Rectal smooth muscle tissue (tissue), 1 donor: ENCODE measurements at regions not wholly inside any gene's neighbourhood (a gene's known extent, or its start where the extent isn't known, plus 50 kb on each side); places are given as distances from the start of the nearest gene placed in this dataset.
"Not testable (repeated sequence)": the region's sequence is repeated elsewhere in the genome, so short reads cannot be mapped to it uniquely, and the experiment has no call there.

Experiments
- H3K27ac ChIP-seq: one replicate; pipeline ENCODE4 v1.7.0; 2013; ENCODE audit warnings: low read depth, low read length, inconsistent platforms
- H3K27me3 ChIP-seq: one replicate; pipeline ENCODE4 v1.7.0; 2013; ENCODE audit warnings: low read length; ENCODE audit not compliant: control insufficient read depth, insufficient read depth
- H3K36me3 ChIP-seq: one replicate; pipeline ENCODE4 v1.7.0; 2013; ENCODE audit warnings: low read length; ENCODE audit not compliant: control insufficient read depth, insufficient read depth
- H3K4me1 ChIP-seq: one replicate; pipeline ENCODE4 v1.7.0; 2013; ENCODE audit warnings: low read length; ENCODE audit not compliant: control insufficient read depth, insufficient read depth
- H3K4me3 ChIP-seq: one replicate; pipeline ENCODE4 v1.7.0; 2013; ENCODE audit warnings: low read length
- H3K9ac ChIP-seq: one replicate; pipeline ENCODE4 v1.7.0; 2013; ENCODE audit warnings: low read length

DNA sequence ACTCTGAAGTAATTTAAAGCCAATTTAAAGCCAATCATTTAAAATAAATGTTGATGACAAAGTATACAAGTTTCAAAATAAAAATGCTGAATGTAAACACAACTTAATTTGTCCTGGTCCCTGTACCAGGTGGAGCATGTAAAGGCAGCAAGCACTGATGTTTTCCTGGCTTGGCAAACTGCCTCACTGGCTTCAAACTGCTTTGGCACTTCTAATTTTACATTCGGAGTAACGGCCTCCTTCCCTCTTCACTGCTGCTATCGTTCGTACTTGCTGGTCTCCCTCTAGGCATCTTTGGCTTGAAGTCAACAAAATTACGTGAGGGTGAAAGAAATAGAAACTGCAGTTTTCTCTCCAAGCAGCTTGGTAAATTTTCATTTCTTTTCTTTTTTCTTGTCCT, 287.9 kb downstream of the LTN1 start:
- Histone ChIP-seq H3K4me1 (no peaks in the 10 kb centered on the region), H3K27me3 (no peaks in the 10 kb centered on the region), H3K4me3 (no peak overlapping the region), H3K9ac (no peak overlapping the region), H3K36me3 (no peaks in the 10 kb centered on the region), H3K27ac (no peak overlapping the region)

DNA sequence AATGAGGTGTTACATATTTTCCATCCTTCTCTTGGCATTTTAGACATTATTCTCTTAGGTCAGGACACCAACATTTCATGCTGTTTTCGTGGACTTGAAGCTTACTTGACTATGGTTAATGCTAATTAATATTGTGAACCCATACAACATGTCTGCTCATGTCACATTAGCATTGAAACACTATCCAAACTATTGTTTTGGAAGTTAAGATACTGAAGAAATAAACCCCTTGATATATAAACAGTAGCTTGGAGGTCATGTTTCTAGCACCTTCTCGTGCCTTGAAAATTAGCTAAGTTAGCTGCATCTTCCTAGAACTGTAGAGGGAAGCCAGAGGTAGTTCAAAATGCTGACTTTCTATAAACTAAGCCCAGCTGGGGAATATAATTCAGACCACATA, 288.8 kb downstream of the LTN1 start:
- H3K9ac ChIP-seq, result no peak overlapping the region
- no peak overlapping the region for H3K27ac ChIP-seq
- no peak overlapping the region for H3K4me3 ChIP-seq
- H3K27me3 ChIP-seq, result no peaks in the 10 kb centered on the region
- no peaks in the 10 kb centered on the region for H3K4me1 ChIP-seq
- H3K36me3 ChIP-seq, result no peaks in the 10 kb centered on the region

GRCh38 chr21:28699596-28700259, 292.9 kb downstream of the LTN1 start:
- H3K9ac ChIP-seq, result no peak overlapping the region
- no peak overlapping the region for H3K27ac ChIP-seq
- H3K4me1 ChIP-seq, result no peaks in the 10 kb centered on the region
- no peak overlapping the region for H3K4me3 ChIP-seq
- no peaks in the 10 kb centered on the region for H3K36me3 ChIP-seq
- no peaks in the 10 kb centered on the region for H3K27me3 ChIP-seq

DNA sequence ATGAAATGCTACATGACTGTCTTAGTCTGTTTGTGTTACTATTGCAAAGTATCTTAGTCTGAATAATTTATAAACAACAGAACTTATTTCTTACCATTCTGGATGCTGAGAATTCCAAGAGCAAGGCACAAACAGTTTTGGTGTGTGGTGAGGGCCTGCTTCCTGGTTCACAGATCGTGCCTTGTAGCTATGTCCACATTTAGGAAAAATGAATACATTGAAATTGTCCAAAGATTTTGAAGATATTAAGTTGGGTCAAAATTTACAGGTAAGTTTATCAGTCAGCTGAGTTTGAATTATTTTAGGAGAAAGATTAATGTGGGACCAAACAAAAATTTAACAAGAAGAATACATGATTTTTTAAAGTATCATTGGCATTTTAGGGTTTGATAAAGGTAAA, 293.5 kb downstream of the LTN1 start:
- H3K9ac ChIP-seq, result no peak overlapping the region
- no peak overlapping the region for H3K27ac ChIP-seq

DNA sequence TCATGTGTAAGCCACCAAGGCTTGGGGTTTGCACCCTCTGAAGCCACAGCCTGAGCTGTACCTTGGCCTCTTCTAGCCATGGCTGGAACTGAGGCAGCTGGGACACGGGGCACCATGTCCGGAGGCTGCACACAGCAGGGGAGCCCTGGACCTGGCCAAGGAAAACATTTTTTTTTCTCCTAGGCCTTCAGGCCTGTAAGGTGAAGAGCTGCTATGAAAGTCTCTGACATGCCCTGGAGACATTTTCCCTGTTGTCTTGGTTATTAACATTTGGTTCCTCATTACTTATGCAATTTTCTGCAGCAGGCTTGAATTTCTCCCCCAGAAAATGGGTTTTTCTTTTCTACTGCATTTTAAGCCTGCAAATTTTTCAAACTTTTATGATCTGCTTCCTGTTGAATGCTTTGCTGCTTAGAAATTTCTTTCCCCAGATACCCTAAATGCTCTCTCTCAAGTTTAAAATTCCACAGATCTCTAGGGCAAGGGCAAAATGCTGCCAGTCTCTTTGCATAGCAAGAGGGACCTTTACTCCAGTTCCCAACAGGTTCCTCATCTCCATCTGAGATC, 295.8 kb downstream of the LTN1 start:
- H3K4me3 ChIP-seq, result no peak overlapping the region
- no peaks in the 10 kb centered on the region for H3K4me1 ChIP-seq
- no peaks in the 10 kb centered on the region for H3K36me3 ChIP-seq
- H3K27me3 ChIP-seq, result no peaks in the 10 kb centered on the region
- no peak overlapping the region for H3K9ac ChIP-seq
- no peak overlapping the region for H3K27ac ChIP-seq

More for the DNA sequence above, 293.5 kb downstream of the LTN1 start:
- H3K36me3 ChIP-seq, result no peaks in the 10 kb centered on the region
- H3K4me3 ChIP-seq, result no peak overlapping the region
- no peaks in the 10 kb centered on the region for H3K4me1 ChIP-seq
- H3K27me3 ChIP-seq, result no peaks in the 10 kb centered on the region

DNA sequence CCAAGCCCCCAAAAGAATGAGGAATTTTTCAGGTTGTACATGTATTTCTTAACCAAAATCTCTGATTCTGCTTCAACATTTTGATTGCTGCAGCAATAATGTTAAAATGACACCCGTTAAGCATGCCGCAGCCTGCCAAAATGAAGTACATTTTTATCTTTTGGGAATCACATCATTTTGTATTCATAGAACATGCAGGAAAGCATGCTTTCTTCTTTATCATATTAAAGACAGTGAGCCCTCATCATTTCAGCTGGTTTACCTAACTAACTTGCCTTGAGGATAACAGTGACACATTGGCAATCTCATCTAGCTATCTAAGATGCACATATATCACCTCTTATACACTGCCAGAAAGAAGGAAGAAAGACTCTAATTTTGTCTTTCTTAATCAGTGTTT, 299.2 kb downstream of the LTN1 start:
- no peak overlapping the region for H3K9ac ChIP-seq
- no peak overlapping the region for H3K4me3 ChIP-seq
- H3K36me3 ChIP-seq, result no peaks in the 10 kb centered on the region
- H3K27ac ChIP-seq, result no peak overlapping the region
- H3K4me1 ChIP-seq, result no peaks in the 10 kb centered on the region
- H3K27me3 ChIP-seq, result no peaks in the 10 kb centered on the region

DNA sequence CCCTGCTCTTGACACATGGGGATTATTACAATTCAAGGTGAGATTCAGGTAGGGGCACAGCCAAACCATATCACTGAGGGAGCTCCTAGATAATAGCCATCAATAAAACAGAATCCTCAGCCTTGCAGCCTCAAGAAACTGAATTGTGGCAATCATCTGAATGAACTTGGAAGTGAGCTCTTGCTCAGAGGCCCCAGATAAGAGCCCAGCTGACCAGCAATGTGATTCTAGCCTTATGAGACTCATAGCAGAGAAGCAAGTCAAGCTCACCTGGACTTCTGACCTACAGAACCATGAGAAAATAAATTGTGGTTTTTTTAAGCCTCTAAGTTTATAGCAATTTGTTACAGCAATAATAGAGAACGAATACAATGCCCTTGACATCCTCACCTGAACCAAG, 302.5 kb downstream of the LTN1 start:
- Histone ChIP-seq H3K9ac (no peak overlapping the region), H3K36me3 (no peaks in the 10 kb centered on the region), H3K4me1 (no peaks in the 10 kb centered on the region), H3K27ac (no peak overlapping the region), H3K4me3 (no peak overlapping the region), H3K27me3 (no peaks in the 10 kb centered on the region)

GRCh38 chr21:28688381-28688780, 304.3 kb downstream of the LTN1 start:
- Histone ChIP-seq H3K4me1 (no peaks in the 10 kb centered on the region), H3K27ac (no peak overlapping the region), H3K9ac (no peak overlapping the region), H3K27me3 (no peaks in the 10 kb centered on the region), H3K36me3 (no peaks in the 10 kb centered on the region), H3K4me3 (no peak overlapping the region)

DNA sequence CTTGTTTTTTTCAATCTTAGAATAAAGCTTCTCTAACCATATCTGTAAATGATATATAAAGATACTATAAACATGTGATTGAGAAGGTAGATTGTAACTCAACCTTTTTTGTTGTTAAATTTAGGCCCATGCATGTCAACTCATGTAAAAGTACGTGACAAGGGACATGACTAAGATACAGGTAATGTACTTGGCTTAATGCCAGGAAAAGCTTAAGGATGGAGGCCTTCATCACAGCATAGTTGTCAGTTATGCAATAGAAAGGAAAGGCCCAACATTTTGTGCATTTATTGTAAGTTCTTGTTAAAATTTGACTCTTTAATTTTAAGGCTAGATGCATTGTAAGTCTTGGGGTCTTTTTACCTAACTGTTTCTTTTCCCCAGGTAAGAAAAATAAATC, 305.1 kb downstream of the LTN1 start:
- Histone ChIP-seq H3K9ac (no peak overlapping the region), H3K27me3 (no peaks in the 10 kb centered on the region), H3K27ac (no peak overlapping the region), H3K36me3 (no peaks in the 10 kb centered on the region), H3K4me3 (no peak overlapping the region), H3K4me1 (no peaks in the 10 kb centered on the region)

DNA sequence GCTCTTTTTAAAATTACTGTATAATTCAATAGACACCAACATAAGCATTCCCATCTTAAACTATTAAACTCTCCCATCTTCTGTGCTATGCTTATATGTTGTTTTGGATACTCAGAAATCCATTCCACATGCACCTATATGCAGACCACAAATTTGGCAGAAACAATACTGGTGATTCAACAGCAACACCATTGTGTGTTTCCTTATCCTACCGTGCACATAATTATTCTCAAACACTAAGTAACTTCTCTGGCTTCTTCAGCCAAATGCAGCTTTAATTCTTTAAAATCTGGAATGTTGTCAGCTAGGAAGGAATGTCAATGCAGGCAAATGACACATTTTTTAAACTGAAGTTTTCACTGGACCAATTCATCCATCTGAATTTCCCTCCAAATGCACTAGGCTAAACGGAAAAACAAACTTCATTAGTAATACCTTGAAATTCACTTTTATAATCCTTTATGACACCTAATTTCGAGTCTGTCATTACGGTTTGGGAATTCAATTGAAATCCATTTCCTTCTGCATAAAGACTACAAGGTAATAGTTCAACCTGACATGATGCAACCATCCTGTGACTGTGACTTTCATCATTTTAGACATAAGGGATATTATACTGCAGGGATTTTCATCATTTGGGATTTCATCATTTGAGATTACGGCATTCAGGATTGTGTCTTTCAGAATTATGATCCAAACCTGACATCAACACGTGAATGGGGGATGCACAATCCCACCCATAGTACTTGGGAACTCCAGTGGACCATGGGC, 308.5 kb downstream of the LTN1 start:
- H3K36me3 ChIP-seq, result no peaks in the 10 kb centered on the region
- H3K4me1 ChIP-seq, result no peaks in the 10 kb centered on the region
- no peak overlapping the region for H3K4me3 ChIP-seq
- H3K27ac ChIP-seq, result no peak overlapping the region
- H3K27me3 ChIP-seq, result no peaks in the 10 kb centered on the region
- H3K9ac ChIP-seq, result no peak overlapping the region

DNA sequence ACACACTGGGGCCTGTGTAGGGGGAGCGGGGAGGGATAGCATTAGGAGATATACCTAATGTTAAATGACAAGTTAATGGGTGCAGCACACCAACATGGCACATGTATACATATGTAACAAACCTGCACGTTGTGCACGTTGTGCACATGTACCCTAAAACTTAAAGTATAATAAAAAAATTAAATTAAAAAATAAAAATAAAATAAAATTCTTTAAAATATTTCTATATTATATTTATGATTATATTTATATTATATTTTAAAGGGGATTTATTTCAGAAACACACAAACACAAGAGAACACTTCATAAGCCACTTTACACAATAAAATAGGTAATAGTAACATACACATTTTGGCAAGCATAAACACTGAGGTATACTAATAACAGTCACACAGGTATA, 309.8 kb downstream of the LTN1 start:
- H3K9ac ChIP-seq, H3K27ac ChIP-seq, H3K4me1 ChIP-seq, H3K27me3 ChIP-seq, H3K36me3 ChIP-seq, H3K4me3 ChIP-seq: not testable (repeated sequence)

DNA sequence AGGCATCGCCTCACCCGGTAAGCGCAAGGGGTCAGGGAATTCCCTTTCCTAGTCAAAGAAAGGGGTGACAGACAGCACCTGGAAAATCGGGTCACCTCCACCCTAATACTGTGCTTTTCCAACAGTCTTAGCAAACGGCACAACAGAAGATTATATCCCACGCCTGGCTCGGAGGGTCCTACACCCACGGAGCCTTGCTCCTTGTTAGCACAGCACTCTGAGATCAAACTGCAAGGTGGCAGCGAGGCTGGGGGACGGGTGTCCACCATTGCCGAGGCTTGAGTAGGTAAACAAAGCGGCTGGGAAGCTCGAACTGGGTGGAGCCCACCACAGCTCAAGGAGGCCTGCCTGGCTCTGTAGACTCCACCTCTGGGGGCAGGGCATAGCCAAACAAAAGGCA, 315.6 kb downstream of the LTN1 start:
- not testable (repeated sequence) for H3K4me3 ChIP-seq, H3K36me3 ChIP-seq, H3K4me1 ChIP-seq, H3K27ac ChIP-seq, H3K9ac ChIP-seq, H3K27me3 ChIP-seq
